Liver (tissue), 2 donors: ENCODE measurements at regions not wholly inside any gene's neighbourhood (a gene's known extent, or its start where the extent isn't known, plus 50 kb on each side); places are given as distances from the start of the nearest gene placed in this dataset.

ENCODE experiments used
- CTCF ChIP-seq: fragments of 150-350 bp; IDR thresholded peaks from 2 replicates; pipeline ENCODE4 v1.5.1; 2017; ENCODE audit warnings: improper control_type of control experiment, low read depth, low read length; ENCODE audit not compliant: missing input control
- MAX ChIP-seq: IDR thresholded peaks from 2 replicates; pipeline ENCODE4 v1.6.1; 2016; ENCODE audit warnings: antibody characterized with exemption
- donor health status: healthy.

GRCh38 chr2:13942111-13942510 lies 690.4 kb upstream of the LRATD1 start:
- TF ChIP-seq CTCF = no peak
- no peak for TF ChIP-seq MAX
